DOHH2 (cell line): ENCODE measurements at regions not wholly inside any gene's neighbourhood (a gene's known extent, or its start where the extent isn't known, plus 50 kb on each side); places are given as distances from the start of the nearest gene placed in this dataset.

ENCODE experiments used
- EZH2phosphoT487 ChIP-seq: fragments of 200-600 bp; sonication (generic); IDR thresholded peaks from 2 replicates; pipeline ENCODE4 v1.6.1; 2017; ENCODE audit warnings: borderline replicate concordance, mild to moderate bottlenecking, antibody characterized with exemption, low read length, moderate library complexity, mixed read lengths
- TF ChIP-seq, protein P1 (sequence below): fragments of 200-600 bp; sonication (generic); IDR thresholded peaks from one replicate; pipeline ENCODE4 v1.5.1; 2014; ENCODE audit warnings: antibody characterized with exemption, mild to moderate bottlenecking, low read depth, low read length; ENCODE audit not compliant: poor library complexity, severe bottlenecking

GRCh38 chr20:57777911-57778310, 68.1 kb upstream of the PMEPA1 start:
- TF ChIP-seq, protein P1, sequence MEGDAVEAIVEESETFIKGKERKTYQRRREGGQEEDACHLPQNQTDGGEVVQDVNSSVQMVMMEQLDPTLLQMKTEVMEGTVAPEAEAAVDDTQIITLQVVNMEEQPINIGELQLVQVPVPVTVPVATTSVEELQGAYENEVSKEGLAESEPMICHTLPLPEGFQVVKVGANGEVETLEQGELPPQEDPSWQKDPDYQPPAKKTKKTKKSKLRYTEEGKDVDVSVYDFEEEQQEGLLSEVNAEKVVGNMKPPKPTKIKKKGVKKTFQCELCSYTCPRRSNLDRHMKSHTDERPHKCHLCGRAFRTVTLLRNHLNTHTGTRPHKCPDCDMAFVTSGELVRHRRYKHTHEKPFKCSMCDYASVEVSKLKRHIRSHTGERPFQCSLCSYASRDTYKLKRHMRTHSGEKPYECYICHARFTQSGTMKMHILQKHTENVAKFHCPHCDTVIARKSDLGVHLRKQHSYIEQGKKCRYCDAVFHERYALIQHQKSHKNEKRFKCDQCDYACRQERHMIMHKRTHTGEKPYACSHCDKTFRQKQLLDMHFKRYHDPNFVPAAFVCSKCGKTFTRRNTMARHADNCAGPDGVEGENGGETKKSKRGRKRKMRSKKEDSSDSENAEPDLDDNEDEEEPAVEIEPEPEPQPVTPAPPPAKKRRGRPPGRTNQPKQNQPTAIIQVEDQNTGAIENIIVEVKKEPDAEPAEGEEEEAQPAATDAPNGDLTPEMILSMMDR = no peak
- no peak for TF ChIP-seq EZH2phosphoT487
